Testis (tissue), 2 donors: ENCODE measurements at regions not wholly inside any gene's neighbourhood (a gene's known extent, or its start where the extent isn't known, plus 50 kb on each side); places are given as distances from the start of the nearest gene placed in this dataset.

Source experiments
- DNase-seq: peaks from one replicate; pipeline ENCODE4 v3.0.0-alpha.2; 2019
- H3K27ac ChIP-seq, 2 donors: fragments of 200-600 bp; sonication (generic); one replicate each; pipeline ENCODE4 v1.5.1; 2019
- H3K27me3 ChIP-seq: fragments of 200-600 bp; sonication (generic); one replicate; pipeline ENCODE4 v1.5.1; 2019
- H3K36me3 ChIP-seq: fragments of 200-600 bp; sonication (generic); one replicate; pipeline ENCODE4 v1.5.1; 2017; ENCODE audit warnings: low read depth; ENCODE audit errors: missing control alignments
- H3K4me1 ChIP-seq: fragments of 200-600 bp; sonication (generic); one replicate; pipeline ENCODE4 v1.5.1; 2019
- H3K4me3 ChIP-seq, 2 donors: fragments of 200-600 bp; sonication (generic); one replicate each; pipeline ENCODE4 v1.5.1; 2017 to 2019
- H3K9me3 ChIP-seq: fragments of 200-600 bp; sonication (generic); one replicate; pipeline ENCODE4 v1.5.1; 2017
- CTCF ChIP-seq, 3 experiments: fragments of 450-650 bp in 2 of 3; fragments of 200-600 bp in 1 of 3; sonication (generic) in 1 of 3; IDR thresholded peaks; one replicate each; pipeline ENCODE4 v1.5.1; 2016 to 2019; ENCODE audit warnings: antibody characterized with exemption in 3 of 3, mild to moderate bottlenecking in 2 of 3, moderate library complexity in 1 of 3
- POLR2A ChIP-seq: fragments of 450-650 bp; IDR thresholded peaks from one replicate; pipeline ENCODE4 v1.6.1; 2017; ENCODE audit warnings: antibody characterized with exemption, mild to moderate bottlenecking, moderate library complexity
- WGBS, 2 donors: methylation state at CpG; one replicate each; pipeline ENCODE4 v1.1.5; 2018; 5-methylcytosine and 5-hydroxymethylcytosine counted together
- intact Hi-C: fragments of 100-400 bp; cut with DNase I; formaldehyde crosslinking; loops from one replicate; pipeline ENCODE4 v1.15.1; 2023; ENCODE audit warnings: low total_unique reads

GRCh38 chr10:128626397-128627000 is 500.3 kb upstream of the MKI67 start:
- no peaks in the 10 kb centered on the region for H3K27me3 ChIP-seq
- no peaks in the 10 kb centered on the region for H3K36me3 ChIP-seq
- H3K4me3 ChIP-seq, result no peak overlapping the region
- no peaks in the 10 kb centered on the region for H3K9me3 ChIP-seq
- WGBS, 2 donors, result 89 to 96% methylated on average over 6 of the region's 6 CpGs
- intact Hi-C loops, result no loop called here
- DNase-seq, result no peak
- H3K27ac ChIP-seq, result no peak overlapping the region
- H3K4me1 ChIP-seq, result no peaks in the 10 kb centered on the region
- TF ChIP-seq CTCF (IDR thresholded peaks at IDR 0.05), result no peak
- no peak for TF ChIP-seq POLR2A

- TF ChIP-seq CTCF (IDR thresholded peaks at IDR 0.05) (no peak), POLR2A (no peak)
- Histone ChIP-seq H3K36me3 (no peaks in the 10 kb centered on the region), H3K4me3 (no peak overlapping the region), H3K9me3 (no peaks in the 10 kb centered on the region), H3K27ac (no peak overlapping the region), H3K27me3 (no peaks in the 10 kb centered on the region), H3K4me1 (no peaks in the 10 kb centered on the region)
- intact Hi-C loops, result no loop called here
- WGBS, 2 donors, result 89 to 97% methylated on average over 7 of the region's 7 CpGs
- DNase-seq, result no peak
These were observed 501.6 kb upstream of the MKI67 start for GRCh38 chr10:128627811-128628210.

- intact Hi-C loops, result no loop called here
- no peak for DNase-seq
These were observed 502.0 kb upstream of the MKI67 start for GRCh38 chr10:128628252-128628651.

GRCh38 chr10:128629111-128630096 is 503.2 kb upstream of the MKI67 start:
- no peak for DNase-seq
- H3K9me3 ChIP-seq, result no peaks in the 10 kb centered on the region
- 80 to 81% methylated on average over 14 to 17 of the region's 17 CpGs for WGBS, 2 donors
- TF ChIP-seq POLR2A (no peak), CTCF (IDR thresholded peaks at IDR 0.05) (no peak)
- no peak overlapping the region for H3K4me3 ChIP-seq
- H3K4me1 ChIP-seq, result no peaks in the 10 kb centered on the region
- H3K36me3 ChIP-seq, result no peaks in the 10 kb centered on the region
- H3K27ac ChIP-seq, result no peak overlapping the region
- intact Hi-C loops, result no loop called here
- no peaks in the 10 kb centered on the region for H3K27me3 ChIP-seq

More at GRCh38 chr10:128628252-128628651, 502.0 kb upstream of the MKI67 start:
- H3K36me3 ChIP-seq, result no peaks in the 10 kb centered on the region
- no peak overlapping the region for H3K27ac ChIP-seq
- H3K27me3 ChIP-seq, result no peaks in the 10 kb centered on the region
- H3K4me3 ChIP-seq, result no peak overlapping the region
- no peak for TF ChIP-seq POLR2A
- no peak for TF ChIP-seq CTCF (IDR thresholded peaks at IDR 0.05)
- 90 to 95% methylated on average over 6 of the region's 6 CpGs for WGBS, 2 donors
- no peaks in the 10 kb centered on the region for H3K4me1 ChIP-seq
- H3K9me3 ChIP-seq, result no peaks in the 10 kb centered on the region
